ENCODE measurements at regions not wholly inside any gene's neighbourhood (a gene's known extent, or its start where the extent isn't known, plus 50 kb on each side); places are given as distances from the start of the nearest gene placed in this dataset.

DNA sequence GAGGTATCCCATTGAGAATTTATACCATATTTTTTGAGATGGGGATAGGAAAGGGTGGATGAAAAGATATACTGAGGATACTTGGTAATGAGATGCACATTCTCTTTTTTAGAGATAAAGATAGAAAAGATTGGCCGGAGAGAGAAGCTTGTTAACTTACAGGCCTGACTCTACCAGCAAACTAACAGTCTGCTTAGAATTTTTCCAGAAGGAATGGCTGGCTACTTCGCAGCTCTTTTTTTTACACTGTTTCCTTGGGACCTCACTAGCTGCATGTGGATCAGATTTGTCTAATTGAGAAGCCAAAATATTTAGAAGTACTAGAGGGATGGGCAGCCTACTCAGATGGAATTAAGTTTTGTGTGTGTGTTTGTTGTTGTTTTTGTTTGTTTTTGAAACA, 586.6 kb downstream of the TAFA4 start:
- H3K14ac ChIP-seq (ENCODE audit: insufficient read length), result no peak overlapping the region
- no peaks in the 10 kb centered on the region for H3K27me3 ChIP-seq (replicated peaks in 1 of 4; ENCODE audit: control insufficient read depth in 3 of 4, extremely low read depth in 1 of 4, insufficient read depth in 3 of 4, low read length in 3 of 4)
- H2AFZ ChIP-seq (ENCODE audit: low read length), result no peak overlapping the region
- H2BK20ac ChIP-seq (ENCODE audit: low read length), result no peak overlapping the region
- 89% methylated on average over 2 of the region's 2 CpGs; no CpG with 5 or more reads in 1 of the 2 experiments for WGBS, 2 experiments (ENCODE audit: extremely low coverage in 1 of 2, insufficient coverage in 1 of 2, insufficient read length in 1 of 2, insufficient replicate concordance in 2 of 2, low coverage in 1 of 2, low lambda C conversion rate in 2 of 2, missing lambda C conversion rate in 1 of 2)
- H3K79me1 ChIP-seq (ENCODE audit: low read depth, low read length), result no peaks in the 10 kb centered on the region
- H2BK120ac ChIP-seq (replicated peaks; ENCODE audit: low read depth, low read length), result no peak overlapping the region
- CTCF ChIA-PET (ENCODE audit: partially characterized antibody), result interaction anchor here (1.2 to 1.3 kb wide), 2 partner anchors 11 to 520 kb away, joined by 3 read pairs; no protein-coding TSS in a partner anchor
- no peaks in the 10 kb centered on the region for H3K9me3 ChIP-seq (ENCODE audit: insufficient read depth in 2 of 2, low read depth in 1 of 2, low read length in 1 of 2)
- no peaks in the 10 kb centered on the region for H3K4me1 ChIP-seq (replicated peaks in 1 of 4; ENCODE audit: control insufficient read depth in 3 of 4, insufficient read depth in 4 of 4, low read length in 3 of 4)
- H3K23ac ChIP-seq (ENCODE audit: insufficient read length), result no peak overlapping the region
- H2BK15ac ChIP-seq (ENCODE audit: low read length), result no peak overlapping the region
- H3K36me3 ChIP-seq (ENCODE audit: control insufficient read depth in 2 of 4, insufficient read depth in 4 of 4, low read length in 3 of 4), result no peaks in the 10 kb centered on the region
- no peak overlapping the region for H3K9ac ChIP-seq (replicated peaks in 1 of 4; ENCODE audit: extremely low read depth in 1 of 4, low read depth in 3 of 4, low read length in 3 of 4)
- no peak overlapping the region for H3K56ac ChIP-seq (replicated peaks; ENCODE audit: insufficient read length, low read depth, low read length)
- FAIRE-seq (no peak), DNase-seq (ENCODE audit: low read depth in 1 of 2, low spot score in 2 of 2) (no peak)
- H4K91ac ChIP-seq (replicated peaks; ENCODE audit: insufficient read length, low read length), result no peak overlapping the region
- H4K20me1 ChIP-seq (replicated peaks in 1 of 2; ENCODE audit: control insufficient read depth in 1 of 2, insufficient read depth in 2 of 2, low read length in 2 of 2), result no peaks in the 10 kb centered on the region
- H3K4me3 ChIP-seq (ENCODE audit: extremely low read depth in 1 of 4, insufficient read depth in 2 of 4, low read depth in 3 of 4, low read length in 4 of 4), result no peak overlapping the region
- H4K8ac ChIP-seq (ENCODE audit: extremely low read depth, insufficient read depth, low read length), result no peak overlapping the region
- no peak overlapping the region for H2BK5ac ChIP-seq (ENCODE audit: low read depth, low read length)
- H4K5ac ChIP-seq (ENCODE audit: insufficient read length, low read depth, low read length), result no peak overlapping the region
- H3K18ac ChIP-seq (ENCODE audit: extremely low read depth, low read length), result no peak overlapping the region
- no peak overlapping the region for H3K4me2 ChIP-seq (ENCODE audit: insufficient read depth in 1 of 2, low read depth in 2 of 2, low read length in 2 of 2)
- H3K4ac ChIP-seq (replicated peaks; ENCODE audit: insufficient read length, low read depth, low read length), result no peak overlapping the region
- H2BK12ac ChIP-seq (ENCODE audit: low read depth, low read length), result no peak overlapping the region
- POLR2A ChIA-PET (ENCODE audit: partially characterized antibody), result no interaction called here
- no peak overlapping the region for H3K27ac ChIP-seq (ENCODE audit: low read depth, low read length)
- no peak overlapping the region for H2AK5ac ChIP-seq (ENCODE audit: low read depth, low read length)
- no peaks in the 10 kb centered on the region for H3K23me2 ChIP-seq (ENCODE audit: low read depth, low read length)
- H3K79me2 ChIP-seq (ENCODE audit: control insufficient read depth in 1 of 2, insufficient read depth in 2 of 2, low read length in 2 of 2), result no peaks in the 10 kb centered on the region
- TF ChIP-seq JUND (IDR thresholded peaks at IDR 0.05; ENCODE audit: low read length), result no peak
- no peak for TF ChIP-seq TCF12 (IDR thresholded peaks at IDR 0.05; ENCODE audit: low read depth, low read length)
- no peak for TF ChIP-seq SIRT6 (IDR thresholded peaks at IDR 0.05; ENCODE audit: low read length)
